Mucosa of gallbladder (tissue), 1 donor: ENCODE measurements at regions not wholly inside any gene's neighbourhood (a gene's known extent, or its start where the extent isn't known, plus 50 kb on each side); places are given as distances from the start of the nearest gene placed in this dataset.

ENCODE experiments used
- DNase-seq: peaks from one replicate; pipeline ENCODE4 v3.0.0-alpha.2; 2020; ENCODE audit warnings: low spot score
- donor health status: DM: no; HTN: no; CAD: no.

DNA sequence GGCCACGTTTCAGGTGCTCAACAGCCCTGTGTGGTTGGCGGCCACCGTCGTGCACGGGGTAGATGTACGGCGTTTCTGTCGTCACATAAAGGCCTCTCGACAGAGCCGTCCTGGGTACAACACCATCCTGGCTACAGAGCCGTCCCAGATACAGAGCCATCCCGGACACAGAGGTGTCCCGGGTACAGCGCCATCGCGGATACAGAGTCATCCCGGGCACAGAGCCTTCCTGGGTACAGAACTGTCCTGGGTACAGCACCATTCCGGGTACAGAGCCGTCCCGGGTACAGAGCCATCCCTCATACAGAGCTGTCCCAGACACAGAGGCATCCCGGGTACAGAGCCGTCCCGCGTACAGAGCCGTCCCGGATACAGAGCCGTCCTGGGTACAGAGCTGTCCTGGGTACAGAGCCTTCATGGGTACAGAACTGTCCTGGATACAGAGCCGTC, 222.7 kb upstream of the SOX1 start:
- no peak for DNase-seq

DNA sequence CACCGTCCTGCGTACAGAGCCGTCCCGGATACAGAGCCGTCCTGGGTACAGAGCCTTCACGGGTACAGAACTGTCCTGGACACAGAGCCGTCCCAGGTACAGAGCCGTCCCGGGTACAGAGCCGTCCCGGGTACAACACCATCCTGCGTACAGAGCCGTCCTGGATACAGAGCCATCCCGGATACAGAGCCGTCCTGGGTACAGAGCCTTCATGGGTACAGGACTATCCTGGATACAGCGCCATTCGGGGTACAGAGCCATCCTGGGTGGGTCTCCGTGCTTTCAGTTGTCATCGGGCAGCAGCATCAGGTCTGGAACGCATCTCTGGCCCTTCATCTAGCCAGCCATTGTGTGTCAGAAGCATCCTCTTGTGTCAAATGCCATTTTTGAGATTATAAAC, 222.3 kb upstream of the SOX1 start:
- DNase-seq, result no peak

DNA sequence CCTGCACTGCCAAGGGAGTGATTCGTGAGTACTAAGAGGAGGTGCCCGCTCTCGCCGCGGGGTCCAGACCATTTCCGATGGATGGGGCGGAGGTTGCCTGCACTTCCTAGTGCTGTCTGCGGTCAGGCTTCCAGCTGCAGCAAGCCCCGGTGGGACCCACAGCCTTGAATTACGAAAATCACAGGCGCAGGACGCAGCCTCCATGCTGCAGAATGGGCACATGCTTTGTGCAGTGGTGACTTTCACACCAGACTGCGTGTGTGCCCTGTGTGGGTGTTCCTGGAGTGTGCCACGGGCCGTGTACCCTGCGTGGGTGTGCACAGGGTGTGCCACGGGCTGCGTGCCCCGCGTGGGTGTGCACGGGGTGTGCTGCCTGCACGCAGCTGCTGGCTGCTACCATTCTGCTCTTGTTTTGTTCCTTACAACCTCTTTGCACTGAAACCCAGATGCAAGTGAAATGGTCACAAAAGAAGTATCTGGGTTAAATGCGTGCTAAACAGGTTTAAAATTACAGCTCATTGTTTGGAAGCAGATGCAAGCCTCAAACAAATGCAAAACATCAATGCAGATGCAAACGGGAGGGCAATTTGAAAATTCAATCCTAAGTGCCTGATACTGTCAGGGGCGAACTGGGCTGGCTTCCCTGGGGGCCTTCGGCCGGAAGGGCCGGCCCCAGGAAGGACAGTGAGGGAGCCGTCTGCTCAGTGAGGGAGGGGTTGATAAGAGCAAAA, 221.2 kb upstream of the SOX1 start:
- DNase-seq, result no peak

DNA sequence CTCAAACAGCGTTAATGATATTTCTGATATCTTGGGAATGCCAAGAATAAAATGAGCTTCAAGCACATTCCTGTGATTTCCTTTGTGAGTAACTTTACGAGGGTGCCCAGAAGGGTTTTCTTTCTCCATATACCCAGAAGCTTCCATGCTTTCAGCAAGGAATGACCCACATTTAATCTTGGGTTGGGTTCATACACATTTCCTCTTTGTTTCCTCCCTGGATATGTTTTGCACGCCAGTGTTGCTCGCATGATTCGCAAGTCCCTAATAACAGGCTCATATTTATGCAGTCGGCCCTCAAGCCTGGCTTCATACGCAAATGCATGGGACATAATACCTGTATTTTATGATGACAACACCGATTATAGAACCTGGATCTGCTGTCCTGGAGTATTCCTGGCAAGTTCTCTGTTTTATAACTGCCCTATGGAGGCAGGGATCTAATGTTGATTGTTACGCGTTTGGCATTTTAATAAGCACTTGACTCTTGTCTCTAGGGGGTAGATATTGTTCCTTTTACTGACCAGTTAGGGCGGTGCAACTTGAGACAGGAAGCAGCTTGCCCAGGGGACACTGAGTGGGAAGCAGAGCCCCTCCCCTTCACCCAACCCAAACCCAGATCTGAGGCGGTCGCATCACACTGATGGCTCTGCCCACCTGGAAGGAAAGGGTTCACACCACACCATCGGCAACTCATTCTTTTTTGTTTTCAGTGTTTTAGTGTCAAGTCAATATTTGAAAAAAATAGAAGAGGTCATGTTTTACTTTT, 220.4 kb upstream of the SOX1 start:
- DNase-seq, result no peak

DNA sequence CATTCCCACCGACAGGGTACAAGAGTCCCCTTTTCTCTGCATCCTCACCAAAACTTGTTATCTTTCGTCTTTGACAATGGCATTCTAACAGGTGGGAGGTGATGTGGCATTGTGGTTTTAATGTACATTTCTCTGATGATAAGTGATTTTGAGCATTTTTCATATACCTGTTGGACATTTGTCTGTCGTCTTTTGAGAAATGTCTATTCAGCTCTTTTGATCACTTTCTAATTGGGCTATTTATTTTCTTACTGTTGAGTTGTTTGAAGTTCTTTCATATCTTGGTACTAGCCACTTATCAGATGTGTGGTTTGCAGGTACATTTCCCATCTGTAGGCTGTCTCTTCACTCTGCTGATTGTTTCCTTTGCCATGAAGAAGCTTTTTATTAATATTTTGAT, 219.0 kb upstream of the SOX1 start:
- DNase-seq, result no peak

DNA sequence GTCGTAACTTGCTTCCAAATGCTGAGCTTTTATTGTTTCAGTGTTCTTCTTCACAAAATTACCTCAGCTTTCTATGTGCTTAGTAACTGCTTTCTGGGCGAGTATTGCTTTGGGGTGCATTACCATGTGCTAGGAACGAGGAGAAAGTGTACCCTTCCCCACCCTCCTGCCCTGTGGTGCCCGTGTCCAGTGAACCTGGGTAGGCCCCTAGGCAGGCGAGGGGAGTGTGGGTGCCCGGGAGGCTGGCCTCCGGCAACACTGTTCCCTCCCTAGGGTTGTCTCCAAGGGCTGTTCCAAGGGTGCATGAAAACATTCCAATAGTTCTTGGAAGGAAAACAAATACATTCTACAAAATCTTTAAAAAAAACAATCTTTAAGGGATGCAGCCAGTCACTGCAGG, 216.5 kb upstream of the SOX1 start:
- no peak for DNase-seq

DNA sequence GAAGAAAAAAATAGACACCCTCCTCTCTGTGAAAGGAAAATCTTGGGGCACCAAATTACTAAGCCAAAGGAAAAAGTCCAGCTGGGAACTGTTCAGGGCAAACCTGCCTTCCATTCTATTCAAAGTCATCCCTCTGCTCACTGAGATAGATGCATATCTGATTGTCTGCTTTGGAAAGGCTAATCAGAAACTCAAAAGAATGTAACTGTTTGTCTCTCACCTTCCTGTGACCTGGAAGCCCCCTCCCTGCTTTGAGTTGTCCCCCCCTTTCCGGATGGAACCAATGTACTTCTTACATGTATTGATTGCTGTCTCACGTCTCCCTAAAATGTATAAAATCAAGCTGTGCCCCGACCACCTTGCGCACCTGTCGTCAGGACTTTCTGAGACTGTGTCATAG, 216.0 kb upstream of the SOX1 start:
- no peak for DNase-seq

DNA sequence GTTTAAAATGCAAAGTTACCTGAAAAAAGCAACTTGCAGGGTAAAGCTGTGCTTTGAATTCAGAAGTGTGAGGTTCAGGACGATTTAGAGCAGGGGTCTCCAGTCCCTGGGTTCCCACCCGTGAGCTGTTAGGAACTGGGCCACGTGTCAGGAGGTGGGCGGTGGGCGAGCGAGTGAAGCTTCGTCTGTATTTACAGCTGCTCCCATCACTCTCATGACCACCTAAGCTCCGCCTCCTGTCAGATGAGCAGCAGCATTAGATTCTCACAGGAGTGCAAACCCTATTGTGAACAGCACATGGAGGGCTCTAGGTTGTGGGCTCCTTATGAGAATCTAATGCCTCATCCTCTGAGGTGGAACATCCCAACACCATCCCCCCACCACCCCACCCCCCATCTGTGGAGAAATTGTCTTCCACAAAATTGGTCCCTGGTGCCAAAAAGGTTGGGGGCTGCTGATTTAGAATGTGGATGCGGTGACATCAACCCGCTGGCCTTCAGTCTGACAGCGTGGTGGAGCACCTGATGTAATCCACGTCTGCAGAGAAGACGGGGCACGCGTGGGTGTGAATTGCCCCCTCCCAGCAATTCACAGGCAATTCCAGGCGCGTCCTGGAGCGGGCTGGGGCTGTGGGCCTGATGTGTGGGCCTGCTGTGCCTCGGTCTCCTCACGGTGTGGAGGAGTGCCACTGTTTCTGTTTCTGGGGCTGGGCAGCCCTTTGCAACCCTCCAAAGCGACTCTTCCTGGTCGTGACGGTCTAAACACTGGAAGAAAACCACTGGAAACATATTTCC, 214.0 kb upstream of the SOX1 start:
- no peak for DNase-seq

DNA sequence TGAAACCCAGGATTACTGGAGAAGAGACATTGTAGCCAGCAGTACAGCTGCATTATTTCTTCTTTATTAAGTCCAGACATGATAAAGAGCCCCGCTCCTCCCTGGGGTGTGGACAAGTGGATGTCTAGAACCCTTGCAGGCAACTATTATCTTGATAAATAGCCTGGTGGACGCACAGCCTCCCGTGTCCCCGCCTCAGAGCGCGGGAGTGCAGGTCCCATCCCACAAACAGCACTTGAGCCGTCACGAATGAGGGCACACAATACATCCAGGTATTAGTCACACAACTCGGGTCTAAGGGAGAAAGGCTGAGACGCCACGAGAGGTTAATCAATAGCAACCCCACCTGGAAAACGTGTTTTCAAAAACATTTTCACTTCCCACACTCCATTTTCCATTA, 213.2 kb upstream of the SOX1 start:
- DNase-seq, result no peak

DNA sequence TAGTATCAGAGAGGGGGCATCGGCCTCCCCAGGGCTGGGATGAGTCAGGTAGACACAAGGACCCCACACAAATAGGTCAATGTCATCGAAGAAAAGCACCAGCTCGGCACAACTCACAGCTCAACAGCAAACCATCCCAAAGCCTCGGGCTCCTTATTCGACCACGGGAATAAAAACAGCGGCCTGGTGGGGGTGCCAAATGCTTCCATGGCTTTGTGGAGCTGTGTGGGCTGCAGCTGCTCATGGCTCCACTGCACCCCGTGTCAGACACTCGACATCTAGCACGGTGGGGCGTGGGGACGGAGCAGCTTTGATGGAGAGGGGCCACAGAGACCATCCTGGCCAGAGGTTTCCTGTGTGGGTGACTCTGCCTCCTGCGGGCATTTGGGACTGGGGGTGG, 212.5 kb upstream of the SOX1 start:
- DNase-seq, result no peak

DNA sequence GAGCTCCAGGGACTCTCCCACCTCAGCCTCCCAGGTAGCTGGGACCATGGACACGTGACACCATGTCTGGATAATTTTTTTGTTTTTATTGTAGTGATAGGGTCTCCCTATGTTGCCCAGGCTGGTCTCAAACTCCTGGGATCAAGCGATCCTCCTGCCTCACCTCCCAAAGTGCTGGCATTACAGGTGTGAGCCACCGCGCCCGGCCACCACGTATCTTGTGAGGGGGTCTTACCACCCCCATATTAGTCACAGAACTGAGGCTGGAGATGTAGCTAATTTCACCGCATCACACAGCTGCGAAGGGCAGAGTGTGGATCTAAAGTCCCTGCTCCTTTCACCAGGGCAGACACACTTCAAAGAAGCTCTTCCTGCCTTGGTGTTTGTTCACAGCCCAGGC, 211.8 kb upstream of the SOX1 start:
- DNase-seq, result no peak

DNA sequence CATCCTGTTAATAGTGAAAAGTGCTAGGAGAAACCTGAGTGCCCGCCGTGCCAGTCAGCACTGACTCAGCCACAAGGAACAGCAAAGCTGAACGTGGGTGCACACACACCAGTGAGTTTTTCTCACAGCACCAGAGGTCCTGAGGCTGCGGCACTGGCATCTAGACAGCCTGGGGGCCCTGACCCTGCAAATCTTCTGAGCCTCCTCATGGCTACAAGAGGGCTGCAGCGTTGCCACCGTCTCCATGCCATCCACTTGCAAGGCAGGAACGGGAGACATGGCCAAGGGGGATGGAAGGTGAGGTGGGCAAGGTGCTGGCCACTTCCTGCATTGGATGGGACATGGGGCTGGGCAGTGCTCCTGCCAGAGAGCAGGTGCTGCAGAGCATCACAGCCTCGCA, 211.2 kb upstream of the SOX1 start:
- DNase-seq, result no peak

DNA sequence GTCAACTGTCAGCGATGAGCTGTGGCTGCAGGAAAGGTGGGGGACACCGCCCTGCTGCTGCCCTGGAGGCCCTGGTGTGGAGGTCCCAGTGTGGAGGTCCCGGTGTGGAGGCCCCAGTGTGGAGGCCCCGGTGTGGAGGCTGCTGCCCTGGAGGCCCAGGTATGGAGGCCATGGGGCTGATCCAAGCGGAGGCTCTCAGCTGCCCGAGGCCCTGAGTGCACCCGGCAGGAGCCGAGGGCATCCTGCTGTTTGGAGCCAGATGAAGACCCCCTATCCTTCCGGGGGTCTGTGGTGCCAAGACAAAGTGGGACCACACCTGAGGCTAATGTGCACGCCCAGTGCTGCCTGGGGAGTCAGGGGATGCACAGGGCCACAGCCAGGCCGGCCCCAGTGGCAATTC, 210.4 kb upstream of the SOX1 start:
- DNase-seq, result no peak

DNA sequence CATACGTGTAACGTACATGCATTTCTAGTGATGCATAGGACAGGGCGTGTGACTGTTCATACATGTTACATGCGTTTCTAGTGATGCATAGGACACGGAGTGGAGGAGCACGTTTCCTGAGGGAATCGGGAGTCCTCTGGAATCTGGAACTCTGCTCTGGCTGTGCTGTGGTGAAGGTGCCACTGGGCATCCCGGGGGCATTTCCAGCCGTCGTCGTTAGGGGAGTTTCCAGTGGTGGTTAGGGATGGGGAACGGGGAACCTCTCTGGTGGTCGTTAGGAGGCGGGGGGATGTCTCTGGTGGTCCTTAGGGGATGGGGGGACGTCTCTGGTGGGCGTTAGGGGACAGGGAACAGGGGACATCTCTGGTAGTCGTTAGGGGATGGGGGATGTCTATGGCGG, 209.6 kb upstream of the SOX1 start:
- no peak for DNase-seq

DNA sequence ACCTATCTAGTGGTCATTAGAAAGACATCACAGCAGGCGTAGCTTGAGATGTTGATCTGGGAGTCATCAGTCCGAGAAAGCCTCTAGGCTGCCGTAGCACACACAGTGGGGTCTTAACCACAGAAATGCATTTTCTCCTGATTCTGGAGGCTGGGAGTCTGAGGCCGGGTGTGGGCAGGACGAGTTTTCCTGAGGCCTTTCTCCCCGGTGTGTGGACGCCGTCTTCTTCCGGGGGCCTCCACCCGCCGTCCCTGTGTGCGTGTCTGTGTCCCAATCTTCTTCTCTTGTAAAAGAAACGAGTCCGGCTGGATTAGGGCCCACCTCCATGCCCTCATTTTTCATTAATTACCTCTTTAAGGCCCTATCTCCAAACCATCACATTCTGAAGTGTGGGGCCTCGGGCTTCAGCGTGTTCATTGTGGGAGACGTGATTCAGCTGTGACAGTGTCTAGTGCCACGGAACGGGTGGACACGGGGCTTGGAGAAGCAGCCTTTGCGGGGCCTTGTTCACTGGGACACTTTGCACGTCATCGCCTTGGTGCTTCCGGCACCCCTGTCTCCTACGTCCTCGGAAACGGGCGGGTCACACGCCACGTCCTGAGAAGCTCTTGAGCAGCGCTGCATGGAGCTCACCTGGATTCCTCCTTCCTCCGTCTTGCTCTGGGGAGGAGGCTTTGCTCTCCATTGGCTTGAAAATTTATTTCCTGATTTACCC, 208.9 kb upstream of the SOX1 start:
- DNase-seq, result no peak

DNA sequence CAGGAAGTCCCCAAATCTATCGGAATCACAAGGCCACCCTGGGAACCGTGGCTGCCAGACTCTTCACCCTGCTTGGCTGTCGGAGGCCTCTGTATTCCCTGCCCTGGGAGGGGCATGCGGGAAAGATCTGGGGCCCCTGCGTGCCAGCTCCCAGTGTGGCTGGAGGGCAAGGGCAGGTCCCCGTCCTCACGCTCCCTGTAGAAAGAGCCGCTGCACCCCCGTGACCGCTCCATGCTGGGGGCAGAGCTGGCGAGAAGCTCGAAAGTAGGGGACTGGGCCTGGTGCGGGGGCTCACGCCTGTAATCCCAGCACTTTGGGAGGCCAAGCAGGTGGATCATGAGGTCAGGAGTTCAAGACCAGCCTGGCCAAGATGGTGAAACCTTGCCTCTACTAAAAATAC, 208.4 kb upstream of the SOX1 start:
- no peak for DNase-seq

DNA sequence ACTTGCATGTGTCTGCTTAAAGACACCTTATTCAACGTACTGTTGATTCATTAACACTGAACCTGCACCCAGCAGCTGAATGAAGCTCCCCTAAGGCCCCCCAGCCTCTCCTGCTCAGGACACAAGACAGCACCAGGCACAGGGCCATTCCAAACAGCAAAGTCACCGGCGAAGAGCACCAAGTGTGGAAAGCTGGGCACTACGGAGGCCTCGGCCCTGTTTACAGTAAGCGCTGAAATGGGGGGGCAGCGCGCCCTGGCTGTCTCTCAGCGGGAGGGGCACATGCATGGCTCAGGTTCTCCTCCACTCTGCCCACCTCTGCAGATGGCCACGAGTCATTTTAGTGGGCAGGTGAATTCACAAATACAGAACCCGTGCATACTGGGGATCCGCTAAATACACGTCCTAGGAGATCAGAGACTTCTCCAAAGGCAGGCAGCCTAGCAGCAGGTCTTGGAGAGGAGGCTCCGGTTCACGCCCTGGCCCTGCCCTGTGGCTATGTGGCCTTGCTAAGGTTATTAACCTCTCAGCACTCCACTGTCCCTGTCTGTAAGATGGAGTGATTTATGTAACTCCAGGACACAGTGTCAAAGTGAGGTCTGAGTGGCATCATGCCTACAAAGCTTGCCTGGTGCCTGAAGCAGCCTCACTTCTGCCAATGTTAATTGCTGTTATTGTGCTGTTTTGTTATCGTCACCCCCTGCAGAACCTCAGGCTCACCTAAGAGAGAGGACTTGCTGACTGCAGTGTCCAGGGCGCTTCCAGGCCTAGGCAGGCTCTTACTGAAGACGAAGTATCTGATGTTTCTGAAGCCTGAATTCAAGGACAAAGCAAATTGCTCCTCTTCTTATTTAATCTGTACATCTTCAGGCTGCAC, 207.4 kb upstream of the SOX1 start:
- DNase-seq, result no peak

DNA sequence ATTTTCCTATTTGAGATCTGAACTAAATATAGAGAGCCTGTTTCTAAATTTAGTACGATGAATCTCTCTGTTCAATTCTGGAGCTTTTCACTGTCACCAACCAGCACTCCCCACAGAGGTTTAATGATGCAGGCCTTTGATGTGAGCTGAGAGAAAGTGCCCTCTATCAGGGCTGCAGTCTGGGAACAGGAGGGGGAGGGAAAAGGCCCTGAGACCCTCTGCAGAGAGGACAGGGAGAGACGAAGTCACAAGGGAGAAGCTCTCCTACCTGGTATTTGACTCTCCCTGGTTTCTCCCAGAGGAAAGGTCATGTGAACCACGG, 206.8 kb upstream of the SOX1 start:
- no peak for DNase-seq

DNA sequence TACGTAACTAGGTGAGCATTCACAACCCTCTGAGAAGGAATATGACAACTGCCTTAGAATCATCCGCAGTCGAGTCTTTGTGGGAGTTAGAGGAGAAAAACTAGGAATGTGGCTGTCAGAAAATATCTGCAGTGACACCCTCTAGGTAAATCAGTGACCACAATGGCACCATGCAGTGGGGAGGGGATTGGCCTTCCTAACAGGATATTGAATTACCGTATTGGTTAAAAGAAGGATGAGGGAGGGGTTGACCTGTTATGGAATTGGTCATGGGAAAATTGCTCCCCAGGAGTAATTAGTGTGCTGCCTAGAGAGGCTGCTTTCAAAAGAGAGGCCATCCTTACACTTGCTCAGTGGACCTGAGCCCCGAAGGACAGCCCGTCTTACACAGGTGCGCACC, 205.6 kb upstream of the SOX1 start:
- DNase-seq, result no peak

DNA sequence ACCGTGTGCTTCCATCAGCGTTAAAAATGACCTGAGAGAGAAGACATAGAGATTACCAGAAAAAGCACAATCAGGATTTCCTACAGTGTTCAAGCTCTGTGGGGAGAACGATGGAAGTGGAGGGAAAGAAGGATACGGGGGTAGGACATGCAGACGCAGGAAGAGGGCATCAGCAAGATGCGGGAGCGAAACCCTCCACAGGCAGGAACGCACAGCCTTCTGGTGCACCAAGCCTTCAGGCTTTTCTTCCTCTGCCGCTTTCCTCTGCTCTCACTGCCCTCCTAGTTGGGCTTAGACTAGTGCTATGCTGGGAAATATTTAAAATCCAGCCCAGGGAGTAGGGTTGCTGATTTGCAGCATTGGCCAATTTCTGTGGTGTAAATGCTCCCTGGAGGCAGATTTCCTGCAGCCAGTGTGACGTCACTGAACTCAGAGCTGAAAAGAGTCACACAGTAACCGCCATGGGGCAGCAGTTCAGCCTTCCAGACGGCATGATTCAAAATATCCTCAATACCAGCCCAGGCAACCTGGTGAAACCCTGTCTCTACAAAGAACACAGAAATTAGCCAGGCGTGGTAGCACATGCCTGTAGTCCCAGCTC, 205.1 kb upstream of the SOX1 start:
- DNase-seq, result no peak
